Nephron progenitor cell (in vitro differentiated cells): ENCODE measurements at regions not wholly inside any gene's neighbourhood (a gene's known extent, or its start where the extent isn't known, plus 50 kb on each side); places are given as distances from the start of the nearest gene placed in this dataset.

Source experiments
- DNase-seq: peaks from one replicate; pipeline ENCODE4 v3.0.0; 2021
- H3K27ac Mint-ChIP-seq: 2 replicates; pipeline ENCODE4 v1.8.0; 2021; ENCODE audit warnings: mild to moderate bottlenecking, moderate library complexity, mixed read lengths
- H3K27me3 Mint-ChIP-seq: 2 replicates; pipeline ENCODE4 v1.8.0; 2021; ENCODE audit warnings: mild to moderate bottlenecking, low read depth, mixed read lengths; ENCODE audit not compliant: poor library complexity
- H3K36me3 Mint-ChIP-seq: 2 replicates; pipeline ENCODE4 v1.8.0; 2021; ENCODE audit warnings: low read depth, mixed read lengths
- H3K4me1 Mint-ChIP-seq: 2 replicates; pipeline ENCODE4 v1.8.0; 2021; ENCODE audit warnings: mixed read lengths
- H3K4me3 Mint-ChIP-seq: 2 replicates; pipeline ENCODE4 v1.8.0; 2021; ENCODE audit warnings: mild to moderate bottlenecking, moderate library complexity, mixed read lengths
- H3K9me3 Mint-ChIP-seq: 2 replicates; pipeline ENCODE4 v1.8.0; 2021; ENCODE audit warnings: mild to moderate bottlenecking, moderate library complexity, mixed read lengths
- CTCF ChIP-seq: fragments of 200-600 bp; sonication (generic); IDR thresholded peaks from 2 replicates; pipeline ENCODE4 v1.5.0; 2021; ENCODE audit warnings: antibody characterized with exemption

DNA sequence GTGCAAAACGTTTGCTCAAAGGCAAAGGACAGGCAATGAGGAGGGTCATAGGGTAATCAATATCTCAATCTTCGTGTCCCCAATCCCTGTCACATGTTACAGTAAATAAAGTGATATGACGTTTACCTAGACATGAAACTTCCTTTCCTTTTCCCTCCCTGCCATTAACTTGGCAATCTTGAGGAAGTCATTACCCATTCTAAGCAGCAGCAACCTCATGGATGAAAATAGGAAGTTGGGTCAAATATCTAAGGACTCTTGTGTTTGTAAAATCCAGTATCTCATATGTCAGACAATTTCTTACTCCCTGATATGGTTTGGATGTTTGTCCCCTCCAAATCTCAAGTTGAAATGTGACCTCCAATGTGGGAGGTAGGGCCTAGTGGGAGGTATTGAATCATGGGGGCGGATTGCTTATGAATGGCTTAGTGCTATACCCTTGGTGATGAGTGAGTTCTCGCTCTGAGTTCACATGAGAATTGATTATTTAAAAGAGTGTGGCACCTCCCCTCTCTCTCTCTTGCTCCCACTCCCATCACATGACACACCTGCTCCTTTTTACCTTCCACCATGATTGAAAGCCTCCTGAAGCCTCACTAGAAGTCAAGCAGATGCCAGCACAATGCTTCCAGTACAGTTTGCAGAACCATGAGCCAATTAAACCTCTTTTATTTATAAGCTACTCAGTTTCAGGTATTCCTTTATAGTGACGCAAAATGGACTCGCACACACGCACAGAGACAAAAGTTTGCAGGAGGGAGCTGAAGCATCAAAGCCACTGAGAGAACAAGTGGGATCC is 545.9 kb upstream of the JARID2 start:
- Mint-ChIP-seq H3K27me3 (peaks cover 10% of the 10 kb centered on the region), H3K36me3 (no peaks in the 10 kb centered on the region), H3K27ac (no peak overlapping the region), H3K4me3 (no peak overlapping the region), H3K9me3 (peaks cover 13% of the 10 kb centered on the region), H3K4me1 (peaks cover 16% of the 10 kb centered on the region)
- DNase-seq: no peak
- TF ChIP-seq CTCF: no peak

DNA sequence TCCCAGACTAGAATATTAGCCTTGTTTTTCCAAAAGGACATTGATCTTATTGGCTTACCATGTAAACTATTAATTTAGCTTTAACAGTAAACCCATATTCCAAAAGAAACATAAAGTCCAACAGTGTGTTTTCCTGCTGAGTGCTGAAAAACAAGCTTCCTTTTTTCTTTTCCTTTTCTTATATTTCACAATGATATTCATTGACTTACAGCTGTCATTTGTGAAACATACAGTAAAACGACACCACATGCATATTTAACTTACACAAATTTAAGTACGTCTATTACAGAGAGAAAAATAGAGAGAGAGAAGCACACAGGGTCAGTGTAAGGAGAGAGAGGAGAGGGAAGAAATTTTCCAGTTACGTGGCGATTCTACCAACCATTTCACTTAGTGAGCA is 543.9 kb upstream of the JARID2 start:
- H3K27me3 Mint-ChIP-seq: peaks cover 7% of the 10 kb centered on the region
- no peak overlapping the region for H3K27ac Mint-ChIP-seq
- no peak overlapping the region for H3K4me3 Mint-ChIP-seq
- H3K36me3 Mint-ChIP-seq: no peaks in the 10 kb centered on the region
- H3K4me1 Mint-ChIP-seq: peaks cover 22% of the 10 kb centered on the region
- DNase-seq: no peak
- H3K9me3 Mint-ChIP-seq: peaks cover 13% of the 10 kb centered on the region
- no peak for TF ChIP-seq CTCF

- H3K4me3 Mint-ChIP-seq: no peak overlapping the region
- DNase-seq: no peak
- no peak for TF ChIP-seq CTCF
- H3K36me3 Mint-ChIP-seq: no peaks in the 10 kb centered on the region
- H3K27me3 Mint-ChIP-seq: peaks cover 7% of the 10 kb centered on the region
- no peak overlapping the region for H3K27ac Mint-ChIP-seq
- peaks cover 22% of the 10 kb centered on the region for H3K4me1 Mint-ChIP-seq
- H3K9me3 Mint-ChIP-seq: peaks cover 13% of the 10 kb centered on the region
Measured at GRCh38 chr6:14702678-14703077, 543.2 kb upstream of the JARID2 start.

GRCh38 chr6:14703586-14703985 is 542.3 kb upstream of the JARID2 start:
- peaks cover 22% of the 10 kb centered on the region for H3K4me1 Mint-ChIP-seq
- H3K36me3 Mint-ChIP-seq: no peaks in the 10 kb centered on the region
- H3K4me3 Mint-ChIP-seq: no peak overlapping the region
- DNase-seq: no peak
- H3K27me3 Mint-ChIP-seq: peaks cover 7% of the 10 kb centered on the region
- H3K9me3 Mint-ChIP-seq: peaks cover 13% of the 10 kb centered on the region
- TF ChIP-seq CTCF: no peak
- no peak overlapping the region for H3K27ac Mint-ChIP-seq

DNA sequence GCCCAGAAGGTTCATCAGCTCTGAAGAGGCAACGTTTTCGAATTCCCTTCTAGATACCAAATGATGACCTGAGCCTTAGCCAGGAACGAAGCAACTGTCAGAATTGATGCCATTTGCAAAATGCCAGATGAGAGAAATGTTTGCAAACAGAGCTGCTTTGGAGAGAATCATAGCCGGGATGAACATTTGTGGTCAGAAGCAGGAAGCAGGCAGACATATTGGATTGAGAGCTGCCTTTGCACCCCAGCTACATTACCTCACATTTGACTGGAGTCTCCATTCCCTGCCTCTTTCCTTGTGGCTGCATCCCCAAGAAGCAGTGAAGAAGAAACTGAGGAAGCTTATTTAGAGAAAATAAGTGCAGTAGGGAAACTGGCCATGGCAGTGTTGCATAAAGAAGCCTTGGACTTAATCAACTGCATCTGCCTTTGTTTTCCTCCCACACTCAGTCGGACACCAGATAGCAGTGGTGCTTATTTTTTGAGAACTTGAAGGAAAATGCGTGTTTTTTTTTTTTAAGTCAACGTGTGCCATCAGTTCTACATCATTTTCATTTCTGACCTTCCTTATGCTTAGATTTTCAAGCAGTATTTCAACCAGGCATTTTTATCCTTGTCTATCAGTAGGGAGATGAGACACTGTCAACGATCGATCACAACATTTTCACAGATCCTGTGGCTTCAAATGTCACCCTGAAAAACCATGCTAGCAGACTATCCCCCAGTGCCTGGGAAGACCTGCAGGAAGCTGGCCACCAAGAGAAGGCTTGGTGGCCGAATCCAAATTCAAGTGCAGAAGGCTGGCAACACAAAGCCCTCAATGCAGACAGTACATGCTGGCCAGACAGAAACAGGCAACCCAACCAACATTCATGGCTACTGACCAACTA is 541.2 kb upstream of the JARID2 start:
- no peak for DNase-seq
- Mint-ChIP-seq H3K4me1 (peaks cover 22% of the 10 kb centered on the region), H3K27me3 (peaks cover 4% of the 10 kb centered on the region), H3K4me3 (no peak overlapping the region), H3K36me3 (no peaks in the 10 kb centered on the region), H3K27ac (peak overlapping the region; percentile 83), H3K9me3 (peaks cover 8% of the 10 kb centered on the region)
- TF ChIP-seq CTCF: no peak
